ENCODE measurements at regions not wholly inside any gene's neighbourhood (a gene's known extent, or its start where the extent isn't known, plus 50 kb on each side); places are given as distances from the start of the nearest gene placed in this dataset.

DNA sequence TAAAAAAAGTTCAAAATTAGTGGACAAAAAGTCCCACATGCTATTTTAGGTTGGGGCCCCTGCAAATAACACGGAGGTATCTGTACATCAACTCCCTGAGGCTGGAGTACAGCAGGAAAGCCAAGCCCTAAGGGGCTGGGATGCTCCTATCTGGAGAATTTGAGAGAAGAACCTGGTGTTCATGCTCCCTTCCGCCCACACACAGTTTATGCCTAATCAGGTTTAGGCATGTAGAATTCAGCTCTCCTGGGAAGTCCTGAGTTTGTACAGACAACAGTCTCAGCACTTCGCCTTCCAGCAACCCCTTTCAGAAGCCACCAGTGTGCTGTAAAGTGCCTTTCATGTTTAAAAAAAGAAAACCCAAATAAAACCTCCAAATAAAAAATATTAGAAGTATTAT, 237.3 kb upstream of the GRIP1 start:
- Histone ChIP-seq H3K4me3 (no peak overlapping the region), H3K4me1 (peaks cover 0 to 7% (median 0%) of the 10 kb centered on the region in 4 donors), H3K27ac (no peak overlapping the region), H3K36me3 (no peaks in the 10 kb centered on the region), H3K27me3 (no peaks in the 10 kb centered on the region), H3K9me3 (no peaks in the 10 kb centered on the region)
- DNase-seq = no peak
- TF ChIP-seq, protein P1, sequence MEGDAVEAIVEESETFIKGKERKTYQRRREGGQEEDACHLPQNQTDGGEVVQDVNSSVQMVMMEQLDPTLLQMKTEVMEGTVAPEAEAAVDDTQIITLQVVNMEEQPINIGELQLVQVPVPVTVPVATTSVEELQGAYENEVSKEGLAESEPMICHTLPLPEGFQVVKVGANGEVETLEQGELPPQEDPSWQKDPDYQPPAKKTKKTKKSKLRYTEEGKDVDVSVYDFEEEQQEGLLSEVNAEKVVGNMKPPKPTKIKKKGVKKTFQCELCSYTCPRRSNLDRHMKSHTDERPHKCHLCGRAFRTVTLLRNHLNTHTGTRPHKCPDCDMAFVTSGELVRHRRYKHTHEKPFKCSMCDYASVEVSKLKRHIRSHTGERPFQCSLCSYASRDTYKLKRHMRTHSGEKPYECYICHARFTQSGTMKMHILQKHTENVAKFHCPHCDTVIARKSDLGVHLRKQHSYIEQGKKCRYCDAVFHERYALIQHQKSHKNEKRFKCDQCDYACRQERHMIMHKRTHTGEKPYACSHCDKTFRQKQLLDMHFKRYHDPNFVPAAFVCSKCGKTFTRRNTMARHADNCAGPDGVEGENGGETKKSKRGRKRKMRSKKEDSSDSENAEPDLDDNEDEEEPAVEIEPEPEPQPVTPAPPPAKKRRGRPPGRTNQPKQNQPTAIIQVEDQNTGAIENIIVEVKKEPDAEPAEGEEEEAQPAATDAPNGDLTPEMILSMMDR (IDR thresholded peaks at IDR 0.05) = no peak
- TF ChIP-seq POLR2A (IDR thresholded peaks at IDR 0.05) = no peak

DNA sequence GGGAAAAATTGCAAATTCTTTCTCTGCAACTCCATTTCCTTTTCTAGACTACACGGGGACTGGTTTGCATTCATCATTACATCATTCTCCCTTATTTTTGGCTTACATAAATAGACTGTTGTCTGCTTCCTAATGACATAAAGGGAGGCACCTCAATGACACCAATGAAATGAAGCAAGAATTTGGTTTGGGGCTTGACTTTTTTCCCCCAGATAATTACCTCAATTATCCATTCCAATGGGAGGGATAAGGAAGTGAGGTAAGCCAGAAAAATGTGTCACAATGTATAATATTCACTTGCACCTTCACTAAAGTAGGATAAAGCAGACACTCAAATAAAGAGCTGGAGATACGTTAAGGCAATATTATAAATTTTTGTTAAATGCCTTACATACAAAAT, 240.6 kb upstream of the GRIP1 start:
- no peak for DNase-seq
- H3K4me3 ChIP-seq = no peak overlapping the region
- TF ChIP-seq, protein P1 (IDR thresholded peaks at IDR 0.05) = no peak
- TF ChIP-seq POLR2A (IDR thresholded peaks at IDR 0.05) = no peak
- no peak overlapping the region for H3K27ac ChIP-seq
- no peaks in the 10 kb centered on the region for H3K36me3 ChIP-seq
- no peaks in the 10 kb centered on the region for H3K9me3 ChIP-seq
- peaks cover 0 to 7% (median 0%) of the 10 kb centered on the region in 4 donors for H3K4me1 ChIP-seq
- no peaks in the 10 kb centered on the region for H3K27me3 ChIP-seq

DNA sequence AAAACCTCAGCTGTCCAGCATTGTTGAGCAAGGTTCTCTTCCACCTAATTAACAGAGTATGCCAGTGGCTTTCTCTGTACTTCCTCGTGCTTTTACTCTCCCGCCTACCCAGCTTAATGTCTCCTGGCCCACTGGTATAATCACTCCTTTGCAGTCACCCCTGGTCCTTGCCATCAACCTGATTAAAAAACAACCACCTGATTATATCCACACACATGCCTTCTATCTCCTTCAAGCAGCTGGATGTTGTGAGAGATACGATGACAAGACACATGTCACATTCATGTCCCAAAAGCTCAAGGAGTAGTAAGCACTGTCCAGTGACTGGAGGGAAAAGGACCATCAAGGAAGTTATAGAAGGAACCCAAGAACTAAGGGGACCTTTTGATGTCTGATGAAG, 241.3 kb upstream of the GRIP1 start:
- Histone ChIP-seq H3K27me3 (no peaks in the 10 kb centered on the region), H3K9me3 (no peaks in the 10 kb centered on the region), H3K4me1 (peaks cover 0 to 7% (median 0%) of the 10 kb centered on the region in 4 donors), H3K27ac (no peak overlapping the region), H3K36me3 (no peaks in the 10 kb centered on the region), H3K4me3 (no peak overlapping the region)
- DNase-seq = no peak
- TF ChIP-seq, protein P1 (IDR thresholded peaks at IDR 0.05) = no peak
- no peak for TF ChIP-seq POLR2A (IDR thresholded peaks at IDR 0.05)

DNA sequence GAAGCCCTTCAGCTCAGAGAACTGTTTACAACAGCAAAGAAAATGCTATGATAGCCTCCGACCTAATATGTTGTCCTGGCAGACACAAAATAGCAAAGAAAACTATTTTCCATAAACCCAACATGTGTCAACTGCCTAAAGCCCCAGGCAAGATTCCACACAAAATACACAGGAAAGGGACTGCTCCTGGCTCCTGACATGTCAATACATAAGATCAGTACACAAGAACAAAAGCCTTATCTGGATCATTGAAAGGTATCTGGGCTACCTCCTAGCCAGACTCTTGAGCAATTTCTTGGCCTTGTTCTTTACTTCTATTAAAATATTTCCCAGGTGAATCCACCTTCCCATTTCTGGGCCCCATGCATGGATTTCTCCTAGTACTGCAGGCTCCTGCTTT, 242.3 kb upstream of the GRIP1 start:
- TF ChIP-seq, protein P1 (IDR thresholded peaks at IDR 0.05) = no peak
- TF ChIP-seq POLR2A (IDR thresholded peaks at IDR 0.05) = no peak
- Histone ChIP-seq H3K36me3 (no peaks in the 10 kb centered on the region), H3K27ac (no peak overlapping the region), H3K4me1 (no peaks in the 10 kb centered on the region), H3K27me3 (no peaks in the 10 kb centered on the region), H3K9me3 (no peaks in the 10 kb centered on the region), H3K4me3 (no peak overlapping the region)
- DNase-seq = no peak

DNA sequence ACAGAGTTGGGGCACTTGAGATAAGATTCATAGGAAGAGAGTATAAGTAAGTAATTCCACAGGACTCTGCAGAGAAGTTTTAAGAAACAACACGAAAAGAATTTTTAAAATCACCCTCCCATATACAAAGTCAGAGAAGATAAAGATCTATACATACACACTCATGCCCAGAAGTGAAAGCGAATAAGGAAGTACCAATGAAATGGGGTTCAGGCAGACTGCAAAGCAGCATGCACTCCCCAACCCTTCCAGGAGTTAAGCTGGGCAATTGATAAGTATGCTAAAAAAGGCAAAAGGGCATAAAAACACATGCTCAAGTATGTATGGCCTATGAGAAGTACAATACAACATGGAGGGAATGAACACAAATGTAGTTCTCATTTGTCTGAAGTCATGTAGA, 246.2 kb upstream of the GRIP1 start:
- Histone ChIP-seq H3K36me3 (no peaks in the 10 kb centered on the region), H3K4me1 (no peaks in the 10 kb centered on the region), H3K27me3 (no peaks in the 10 kb centered on the region), H3K27ac (no peak overlapping the region), H3K4me3 (no peak overlapping the region), H3K9me3 (no peaks in the 10 kb centered on the region)
- no peak for DNase-seq
- TF ChIP-seq, protein P1 (IDR thresholded peaks at IDR 0.05) = no peak
- TF ChIP-seq POLR2A (IDR thresholded peaks at IDR 0.05) = no peak

DNA sequence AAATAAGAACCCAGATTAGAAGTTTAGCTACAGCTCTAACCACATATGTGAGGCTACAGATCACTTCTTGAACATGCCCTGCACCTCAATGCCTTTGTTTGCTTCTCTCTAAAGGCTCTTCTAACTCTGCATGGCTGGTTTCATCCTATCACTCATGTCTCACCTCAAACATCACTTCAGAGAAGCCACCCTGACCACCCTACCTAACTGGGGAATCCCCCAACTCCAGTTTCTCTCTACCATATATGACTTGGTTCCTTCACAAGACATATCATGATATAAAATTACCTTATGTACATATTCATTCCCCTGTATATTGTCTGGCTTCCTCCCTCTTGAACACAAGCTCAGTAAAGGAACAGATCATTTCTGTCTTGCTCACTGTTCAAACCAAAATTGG, 250.2 kb upstream of the GRIP1 start:
- TF ChIP-seq POLR2A (IDR thresholded peaks at IDR 0.05) = no peak
- TF ChIP-seq, protein P1 (IDR thresholded peaks at IDR 0.05) = no peak

More for the DNA sequence above, 250.2 kb upstream of the GRIP1 start:
- Histone ChIP-seq H3K27ac (no peak overlapping the region), H3K27me3 (no peaks in the 10 kb centered on the region), H3K4me1 (no peaks in the 10 kb centered on the region), H3K36me3 (no peaks in the 10 kb centered on the region), H3K4me3 (no peak overlapping the region), H3K9me3 (no peaks in the 10 kb centered on the region)
- DNase-seq = no peak

Data from Peyer's patch (tissue), 4 donors.